ENCODE measurements at regions not wholly inside any gene's neighbourhood (a gene's known extent, or its start where the extent isn't known, plus 50 kb on each side); places are given as distances from the start of the nearest gene placed in this dataset.

- no peak overlapping the region for H3K27ac ChIP-seq (ENCODE audit: low read depth)
- no peak overlapping the region for H3K4me2 ChIP-seq
- no peaks in the 10 kb centered on the region for H3K27me3 Mint-ChIP-seq (ENCODE audit: insufficient read depth, low read depth, poor library complexity)
- H3K4me3 Mint-ChIP-seq: no peak overlapping the region
- ATAC-seq: no peak
- no peaks in the 10 kb centered on the region for H3K36me3 ChIP-seq (ENCODE audit: insufficient read depth)
- H2AFZ ChIP-seq: no peak overlapping the region
- no peaks in the 10 kb centered on the region for H3K4me1 Mint-ChIP-seq
- no peaks in the 10 kb centered on the region for H3K79me2 ChIP-seq (replicated peaks; ENCODE audit: insufficient read depth)
- peaks cover 4% of the 10 kb centered on the region; the same call in 1 of the 3 replicates for H3K9me3 Mint-ChIP-seq
- H3K9me2 ChIP-seq (ENCODE audit: insufficient read depth): no peaks in the 10 kb centered on the region; the same call in 1 of the 2 replicates
- no peaks in the 10 kb centered on the region for H3K36me3 Mint-ChIP-seq (ENCODE audit: low read depth)
- H3K4me1 ChIP-seq (ENCODE audit: insufficient read depth): no peaks in the 10 kb centered on the region
- H4K20me1 ChIP-seq (replicated peaks; ENCODE audit: insufficient read depth): no peaks in the 10 kb centered on the region
- H3K27me3 ChIP-seq (ENCODE audit: insufficient read depth): no peaks in the 10 kb centered on the region
- no peak for TF ChIP-seq EZH2phosphoT487 (IDR thresholded peaks at IDR 0.05; ENCODE audit: unreplicated experiment)
- TF ChIP-seq ETS1 (IDR thresholded peaks at IDR 0.05): no peak
- TF ChIP-seq CTCF (conservative IDR thresholded peaks at IDR 0.05; ENCODE audit: low read depth in 2 of 2): no peak
- TF ChIP-seq ZNF462 (CRISPR knock-in tag; IDR thresholded peaks at IDR 0.05): no peak
- no peak for TF ChIP-seq JUNB (IDR thresholded peaks at IDR 0.05; ENCODE audit: unreplicated experiment)
- TF ChIP-seq EZH2 (IDR thresholded peaks at IDR 0.05; ENCODE audit: low read depth, unreplicated experiment): no peak
- TF ChIP-seq ZNF114 (CRISPR knock-in tag; IDR thresholded peaks at IDR 0.05): no peak
- TF ChIP-seq POLR2AphosphoS5 (IDR thresholded peaks at IDR 0.05; ENCODE audit: low read depth): no peak
- no peak for TF ChIP-seq ZNF331 (CRISPR knock-in tag; IDR thresholded peaks at IDR 0.05; ENCODE audit: low read depth)
- H3F3A ChIP-seq (replicated peaks; ENCODE audit: low read depth): no peaks in the 10 kb centered on the region
- no peak for DNase-seq (ENCODE audit: low spot score)
- H3K27ac Mint-ChIP-seq: no peak overlapping the region
- no peak overlapping the region for H3K4me3 ChIP-seq
Observed at GRCh38 chr4:94015956-94016355, 187.4 kb downstream of the ATOH1 start.

Data from GM23338 (cell line).